ENCODE measurements at regions not wholly inside any gene's neighbourhood (a gene's known extent, or its start where the extent isn't known, plus 50 kb on each side); places are given as distances from the start of the nearest gene placed in this dataset.
A peak's percentile ranks its signal among the peaks of the same experiment; 100 is the strongest.

GRCh38 chr9:91102269-91102668, 259.4 kb downstream of the AUH start:
- no peak for DNase-seq

- DNase-seq, result no peak
These were observed 257.8 kb downstream of the AUH start for GRCh38 chr9:91103931-91104330.

GRCh38 chr9:91106415-91107081, 255.2 kb downstream of the AUH start:
- DNase-seq, result no peak

- DNase-seq, result no peak
These were observed 250.5 kb downstream of the AUH start for GRCh38 chr9:91111226-91111625.

GRCh38 chr9:91111876-91112275, 249.8 kb downstream of the AUH start:
- no peak for DNase-seq

- DNase-seq, result no peak
These were observed 248.7 kb downstream of the AUH start for GRCh38 chr9:91113016-91113415.

- DNase-seq, result no peak
These were observed 247.3 kb downstream of the AUH start for GRCh38 chr9:91114450-91114849.

GRCh38 chr9:91116211-91116610, 245.5 kb downstream of the AUH start:
- no peak for DNase-seq

GRCh38 chr9:91116711-91117110, 245.0 kb downstream of the AUH start:
- DNase-seq, result no peak

GRCh38 chr9:91117474-91117891, 244.2 kb downstream of the AUH start:
- no peak for DNase-seq

GRCh38 chr9:91117959-91118703, 243.6 kb downstream of the AUH start:
- peak; percentile 92 for DNase-seq

- no peak for DNase-seq
These were observed 243.1 kb downstream of the AUH start for GRCh38 chr9:91118704-91119025.

- peak; percentile 7 for DNase-seq
These were observed 242.6 kb downstream of the AUH start for GRCh38 chr9:91119142-91119541.

- no peak for DNase-seq
These were observed 242.0 kb downstream of the AUH start for GRCh38 chr9:91119679-91120078.

- DNase-seq, result no peak
These were observed 241.5 kb downstream of the AUH start for GRCh38 chr9:91120200-91120599.

- no peak for DNase-seq
These were observed 239.0 kb downstream of the AUH start for GRCh38 chr9:91122755-91123154.

- DNase-seq, result no peak
These were observed 234.8 kb downstream of the AUH start for GRCh38 chr9:91126761-91127445.

- DNase-seq, result no peak
These were observed 234.1 kb downstream of the AUH start for GRCh38 chr9:91127653-91128052.

- DNase-seq, result no peak
These were observed 230.9 kb downstream of the AUH start for GRCh38 chr9:91130796-91131318.

- DNase-seq, result no peak
These were observed 230.3 kb downstream of the AUH start for GRCh38 chr9:91131433-91131839.

- no peak for DNase-seq
These were observed 229.1 kb downstream of the AUH start for GRCh38 chr9:91132576-91133073.

GRCh38 chr9:91134608-91135007, 227.1 kb downstream of the AUH start:
- no peak for DNase-seq

GRCh38 chr9:91137391-91137790, 224.3 kb downstream of the AUH start:
- no peak for DNase-seq

- DNase-seq, result no peak
These were observed 223.0 kb downstream of the AUH start for GRCh38 chr9:91138760-91139159.

Data from DMS79 (cell line).